A549 (cell line): ENCODE measurements at regions not wholly inside any gene's neighbourhood (a gene's known extent, or its start where the extent isn't known, plus 50 kb on each side); places are given as distances from the start of the nearest gene placed in this dataset.

Experiments
- ATAC-seq, 2 experiments: fragments of 200-7000 bp in 1 of 2; fragments of >200 bp in 1 of 2; cut with Nextera tagmentation in 1 of 2; cut with Tn5 transposase in 1 of 2; 3 replicates each; pipeline versions ENCODE4 v1.8.0 to v1.9.1; 2018 to 2020; ENCODE audit warnings: mild to moderate bottlenecking in 1 of 2, moderate library complexity in 1 of 2
- CTCF ChIA-PET: fragments of 300-600 bp; sonication (Branson Sonifier 250); formaldehyde crosslinking; extraction: SDS; loops from one replicate; lab custom pipeline; 2021; ENCODE audit warnings: antibody characterized with exemption, inconsistent platforms; lab: Yijun Ruan, JAX
- POLR2A ChIA-PET: fragments of 350-600 bp; formaldehyde crosslinking; extraction: SDS; loops from one replicate; lab custom pipeline; 2021; ENCODE audit warnings: antibody characterized with exemption, inconsistent platforms; lab: Yijun Ruan, JAX
- DNase-seq, 2 experiments: peaks; one replicate each; pipeline versions ENCODE4 v3.0.0 to v3.0.0-alpha.2; 2011 to 2016; ENCODE audit warnings: low read depth in 1 of 2, low spot score in 1 of 2
- FAIRE-seq: peaks from 2 replicates; lab custom pipeline; 2011; peaks lifted over from hg19 to GRCh38; lab: Jason Lieb, UNC
- H3K27ac ChIP-seq, 2 experiments: fragments of >200 bp; sonication (Bioruptor Twin); formaldehyde crosslinking; 3 replicates each; pipeline ENCODE4 v1.5.1; 2016 to 2017
- H3K4me1 ChIP-seq: fragments of >200 bp; sonication (Bioruptor Twin); formaldehyde crosslinking; 3 replicates; pipeline ENCODE4 v1.6.1; 2016
- H3K4me2 ChIP-seq: fragments of >200 bp; sonication (Bioruptor Twin); formaldehyde crosslinking; 3 replicates; pipeline ENCODE4 v1.6.1; 2016
- H3K4me3 ChIP-seq: fragments of >200 bp; sonication (Bioruptor Twin); formaldehyde crosslinking; 3 replicates; pipeline ENCODE4 v1.5.1; 2016
- H3K9me3 ChIP-seq: fragments of >200 bp; sonication (Bioruptor Twin); formaldehyde crosslinking; 3 replicates; pipeline ENCODE4 v1.6.1; 2016
- ATOH8 ChIP-seq: fragments of 250-450 bp; sonication (Bioruptor Pico); IDR thresholded peaks from 2 replicates; pipeline ENCODE4 v1.5.0; 2020; ENCODE audit warnings: low read depth, mild to moderate bottlenecking, moderate library complexity
- BCL3 ChIP-seq: fragments of >200 bp; sonication (Bioruptor Twin); formaldehyde crosslinking; IDR thresholded peaks from 3 replicates; pipeline ENCODE4 v1.6.1; 2016
- CBX2 ChIP-seq: fragments of 200-600 bp; sonication (generic); IDR thresholded peaks from 2 replicates; pipeline ENCODE4 v1.6.1; 2016; ENCODE audit warnings: low read depth, mild to moderate bottlenecking, borderline replicate concordance
- CBX8 ChIP-seq: fragments of 200-600 bp; sonication (generic); IDR thresholded peaks from 2 replicates; pipeline ENCODE4 v1.6.1; 2016
- CEBPB ChIP-seq, 2 experiments: fragments of >200 bp in 1 of 2; sonication (Bioruptor Twin) in 1 of 2; formaldehyde crosslinking in 1 of 2; IDR thresholded peaks; 2 replicates each; pipeline ENCODE4 v1.6.1; 2012 to 2016
- EP300 ChIP-seq, 2 experiments: fragments of >200 bp; sonication (Bioruptor Twin); formaldehyde crosslinking; IDR thresholded peaks; 2 replicates in 1 of 2; 3 replicates in 1 of 2; pipeline ENCODE4 v1.6.1; 2016 to 2017
- FOXS1 ChIP-seq: fragments of 250-450 bp; sonication (Bioruptor Pico); IDR thresholded peaks from 2 replicates; pipeline ENCODE4 v1.5.0; 2020; ENCODE audit warnings: mild to moderate bottlenecking, moderate library complexity
- GATA3 ChIP-seq: IDR thresholded peaks from 2 replicates; pipeline ENCODE4 v1.6.1; 2012; ENCODE audit warnings: borderline replicate concordance
- HDAC2 ChIP-seq: fragments of 200-600 bp; sonication (generic); IDR thresholded peaks from 2 replicates; pipeline ENCODE4 v1.6.1; 2016
- HEYL ChIP-seq: fragments of 250-450 bp; sonication (Bioruptor Pico); IDR thresholded peaks from 2 replicates; pipeline ENCODE4 v1.8.0; 2021; ENCODE audit warnings: mild to moderate bottlenecking, moderate library complexity
- HOXB5 ChIP-seq: fragments of 250-450 bp; sonication (Bioruptor Pico); IDR thresholded peaks from 2 replicates; pipeline ENCODE4 v1.5.0; 2020; ENCODE audit warnings: mild to moderate bottlenecking, moderate library complexity
- JUN ChIP-seq, 2 experiments: fragments of >200 bp; sonication (Bioruptor Twin); formaldehyde crosslinking; IDR thresholded peaks; 2 replicates in 1 of 2; 3 replicates in 1 of 2; pipeline ENCODE4 v1.6.1; 2016 to 2017
- JUNB ChIP-seq: fragments of >200 bp; sonication (Bioruptor Twin); formaldehyde crosslinking; IDR thresholded peaks from 2 replicates; pipeline ENCODE4 v1.6.1; 2016
- KDM1A ChIP-seq: fragments of 200-600 bp; sonication (generic); IDR thresholded peaks from 2 replicates; pipeline ENCODE4 v1.6.1; 2016; ENCODE audit warnings: low read depth, mild to moderate bottlenecking
- KDM5A ChIP-seq: fragments of 200-600 bp; sonication (generic); IDR thresholded peaks from 2 replicates; pipeline ENCODE4 v1.6.1; 2016; ENCODE audit warnings: antibody characterized with exemption, mild to moderate bottlenecking
- MAFK ChIP-seq: fragments of 450-650 bp; IDR thresholded peaks from 2 replicates; pipeline ENCODE4 v1.6.1; 2014; ENCODE audit not compliant: partially characterized antibody
- MAZ ChIP-seq: fragments of 150-350 bp; IDR thresholded peaks from 2 replicates; pipeline ENCODE4 v1.6.1; 2014; ENCODE audit warnings: antibody characterized with exemption, low read depth, low read length, borderline replicate concordance
- MYC ChIP-seq: IDR thresholded peaks from 2 replicates; pipeline ENCODE4 v1.6.1; 2012; ENCODE audit warnings: mild to moderate bottlenecking, inconsistent platforms, low read length, improper control_type of control experiment, borderline replicate concordance
- NFE2L2 ChIP-seq: fragments of 150-350 bp; conservative IDR thresholded peaks from 2 replicates; pipeline ENCODE4 v1.6.1; 2014; ENCODE audit warnings: low read length
- NPAS2 ChIP-seq: fragments of 250-450 bp; sonication (Bioruptor Pico); IDR thresholded peaks from 2 replicates; pipeline ENCODE4 v1.8.0; 2022; ENCODE audit warnings: mild to moderate bottlenecking, moderate library complexity, borderline replicate concordance
- PBX3 ChIP-seq: IDR thresholded peaks from 2 replicates; pipeline ENCODE4 v1.6.1; 2012
- PHF8 ChIP-seq: fragments of 200-600 bp; sonication (generic); IDR thresholded peaks from 2 replicates; pipeline ENCODE4 v1.6.1; 2016; ENCODE audit warnings: low read depth, mild to moderate bottlenecking, antibody characterized with exemption, moderate library complexity, borderline replicate concordance
- RCOR1 ChIP-seq: fragments of 150-350 bp; IDR thresholded peaks from 2 replicates; pipeline ENCODE4 v1.6.1; 2014; ENCODE audit warnings: antibody characterized with exemption, low read length, low read depth
- RFX5 ChIP-seq: fragments of 450-650 bp; IDR thresholded peaks from 2 replicates; pipeline ENCODE4 v1.7.1; 2014; ENCODE audit warnings: antibody characterized with exemption, mild to moderate bottlenecking, moderate library complexity
- SREBF2 ChIP-seq: fragments of 450-650 bp; IDR thresholded peaks from 2 replicates; pipeline ENCODE4 v1.6.1; 2014; ENCODE audit warnings: mild to moderate bottlenecking, moderate library complexity
- TFCP2L1 ChIP-seq: fragments of 250-450 bp; sonication (Bioruptor Pico); IDR thresholded peaks from 2 replicates; pipeline ENCODE4 v1.5.0; 2021; ENCODE audit warnings: mild to moderate bottlenecking
- ZNF302 ChIP-seq: fragments of 250-450 bp; sonication (Bioruptor Pico); IDR thresholded peaks from 2 replicates; pipeline ENCODE4 v1.9.0; 2021; ENCODE audit warnings: inconsistent platforms, mild to moderate bottlenecking, moderate library complexity
- WGBS: methylation state at CpG from one replicate; pipeline ENCODE4 v1.1.6; 2017; ENCODE audit errors: missing lambda C conversion rate; 5-methylcytosine and 5-hydroxymethylcytosine counted together

DNA sequence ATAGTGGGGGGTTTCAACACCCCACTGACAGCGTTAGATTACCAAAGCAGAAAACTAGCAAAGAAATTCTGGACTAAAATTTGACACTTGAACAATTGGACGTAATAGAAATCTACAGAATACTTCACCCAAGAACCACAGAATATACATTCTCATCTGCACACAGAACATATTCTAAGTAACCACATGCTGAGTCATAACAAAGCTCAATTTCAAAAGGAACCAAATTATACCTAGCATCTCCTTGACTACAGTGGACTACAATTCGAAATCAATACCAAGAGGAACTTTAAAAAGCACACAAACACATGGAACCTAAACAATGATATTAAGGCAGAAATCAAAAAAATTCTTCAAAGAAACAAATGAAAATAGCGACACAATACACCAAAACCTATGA lies 871.6 kb upstream of the MDGA2 start:
- Histone ChIP-seq H3K4me3 (no peak overlapping the region), H3K4me1 (no peaks in the 10 kb centered on the region), H3K4me2 (no peak overlapping the region), H3K9me3 (no peaks in the 10 kb centered on the region; the same call in 2 of the 3 replicates), H3K27ac (no peak overlapping the region)
- FAIRE-seq (no peak), DNase-seq (no peak), ATAC-seq (no peak)
- 8% methylated on average over 4 of the region's 4 CpGs for WGBS
- no peak for TF ChIP-seq BCL3
- no peak for TF ChIP-seq JUN (IDR thresholded peaks at IDR 0.05)
- no peak for TF ChIP-seq CBX2
- TF ChIP-seq MYC, result no peak
- TF ChIP-seq MAZ, result no peak
- TF ChIP-seq PHF8, result no peak
- no peak for TF ChIP-seq RCOR1
- TF ChIP-seq KDM1A, result no peak
- TF ChIP-seq NFE2L2, result no peak
- no peak for TF ChIP-seq KDM5A
- no peak for TF ChIP-seq HDAC2
- no peak for TF ChIP-seq HOXB5 (CRISPR knock-in tag)
- TF ChIP-seq SREBF2, result no peak
- TF ChIP-seq EP300 (IDR thresholded peaks at IDR 0.05), result no peak
- TF ChIP-seq JUNB, result no peak
- no peak for TF ChIP-seq CBX8
- TF ChIP-seq CEBPB (IDR thresholded peaks at IDR 0.05), result no peak
- TF ChIP-seq PBX3, result no peak
- no peak for TF ChIP-seq ZNF302
- ChIA-PET POLR2A (no interaction called here), CTCF (no interaction called here)

GRCh38 chr14:48537600-48537999 lies 862.2 kb upstream of the MDGA2 start:
- H3K4me1 ChIP-seq, result no peaks in the 10 kb centered on the region
- ATAC-seq, result no peak
- CTCF ChIA-PET, result no interaction called here
- no peak for TF ChIP-seq RFX5
- TF ChIP-seq, all 56 proteins: peak for 0
- POLR2A ChIA-PET, result no interaction called here
- Histone ChIP-seq H3K4me3 (no peak overlapping the region), H3K4me2 (no peak overlapping the region), H3K27ac (no peak overlapping the region), H3K9me3 (no peaks in the 10 kb centered on the region)
- DNase-seq (no peak), FAIRE-seq (no peak)

DNA sequence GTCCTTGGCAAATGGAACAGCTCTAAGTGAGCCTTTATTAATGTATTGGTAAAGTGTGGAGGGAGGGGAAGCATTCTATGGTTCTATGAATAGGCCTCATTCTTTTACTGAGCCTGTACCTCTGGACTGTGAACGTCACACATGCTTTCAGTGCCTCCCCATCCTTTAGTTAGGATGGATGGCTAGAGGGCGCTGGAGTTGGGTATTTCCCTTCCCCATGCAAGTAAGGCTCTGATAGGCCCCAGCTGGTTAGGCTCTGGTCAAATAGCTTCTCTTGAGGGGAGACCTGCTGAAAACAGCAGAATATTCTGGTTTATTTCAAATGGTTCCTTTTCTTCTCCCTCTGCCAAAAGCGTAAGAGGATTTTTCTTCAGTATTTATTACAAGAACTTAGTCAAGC lies 860.9 kb upstream of the MDGA2 start:
- DNase-seq, result peak in 1 of 2 experiments; percentile 1
- POLR2A ChIA-PET, result no interaction called here
- FAIRE-seq, result no peak
- 8% methylated on average over 3 of the region's 3 CpGs for WGBS
- no peak for ATAC-seq
- TF ChIP-seq HEYL (CRISPR knock-in tag) (no peak), GATA3 (no peak), NPAS2 (CRISPR knock-in tag) (no peak), FOXS1 (no peak), ATOH8 (CRISPR knock-in tag) (no peak), MAFK (no peak), CEBPB (IDR thresholded peaks at IDR 0.05) (no peak), TFCP2L1 (CRISPR knock-in tag) (no peak)
- H3K4me3 ChIP-seq, result no peak overlapping the region
- H3K9me3 ChIP-seq, result no peaks in the 10 kb centered on the region
- H3K4me2 ChIP-seq, result no peak overlapping the region
- H3K27ac ChIP-seq, result no peak overlapping the region
- no peaks in the 10 kb centered on the region for H3K4me1 ChIP-seq
- CTCF ChIA-PET, result no interaction called here
